ENCODE measurements at regions not wholly inside any gene's neighbourhood (a gene's known extent, or its start where the extent isn't known, plus 50 kb on each side); places are given as distances from the start of the nearest gene placed in this dataset.

GRCh38 chr12:90842477-90842876, 112.5 kb downstream of the CCER1 start:
- TF ChIP-seq CTCF (IDR thresholded peaks at IDR 0.05), result no peak

GRCh38 chr12:90841336-90841735, 113.6 kb downstream of the CCER1 start:
- no peak for TF ChIP-seq CTCF (IDR thresholded peaks at IDR 0.05)

- TF ChIP-seq CTCF (IDR thresholded peaks at IDR 0.05), result no peak
These were observed 115.6 kb downstream of the CCER1 start for GRCh38 chr12:90839346-90839745.

- TF ChIP-seq CTCF (IDR thresholded peaks at IDR 0.05), result no peak
These were observed 118.3 kb downstream of the CCER1 start for GRCh38 chr12:90836689-90837088.

GRCh38 chr12:90833228-90833627, 121.7 kb downstream of the CCER1 start:
- no peak for TF ChIP-seq CTCF (IDR thresholded peaks at IDR 0.05)

- TF ChIP-seq CTCF (IDR thresholded peaks at IDR 0.05), result no peak
These were observed 122.5 kb downstream of the CCER1 start for GRCh38 chr12:90832427-90832826.

- TF ChIP-seq CTCF (IDR thresholded peaks at IDR 0.05), result no peak
These were observed 123.3 kb downstream of the CCER1 start for GRCh38 chr12:90831712-90832111.

- TF ChIP-seq CTCF (IDR thresholded peaks at IDR 0.05), result no peak
These were observed 125.9 kb downstream of the CCER1 start for GRCh38 chr12:90829044-90829443.

All from LNCAP (cell line).